Bronchial epithelial cell (primary cell): ENCODE measurements at regions not wholly inside any gene's neighbourhood (a gene's known extent, or its start where the extent isn't known, plus 50 kb on each side); places are given as distances from the start of the nearest gene placed in this dataset.

Source experiments
- DNase-seq: peaks from one replicate; pipeline ENCODE4 v3.0.0-alpha.2; 2010; ENCODE audit warnings: low read depth
- FAIRE-seq: peaks from 2 replicates; lab custom pipeline; 2011; peaks lifted over from hg19 to GRCh38; lab: Jason Lieb, UNC
- H3K27me3 ChIP-seq: 2 replicates; pipeline ENCODE4 v1.5.1; 2011; ENCODE audit warnings: low read length; ENCODE audit not compliant: control insufficient read depth, insufficient read depth
- H3K36me3 ChIP-seq: 2 replicates; pipeline ENCODE4 v1.5.1; 2011; ENCODE audit warnings: low read length; ENCODE audit not compliant: control insufficient read depth, insufficient read depth
- H3K4me3 ChIP-seq: 2 replicates; pipeline ENCODE4 v1.5.1; 2011; ENCODE audit warnings: mild to moderate bottlenecking, low read depth, low read length, control low read depth
- TF ChIP-seq, protein P1 (sequence below): IDR thresholded peaks from 2 replicates; pipeline ENCODE4 v1.5.1; 2011; ENCODE audit warnings: mild to moderate bottlenecking, moderate library complexity, low read length, control low read depth, inconsistent platforms; ENCODE audit not compliant: insufficient read depth, severe bottlenecking

DNA sequence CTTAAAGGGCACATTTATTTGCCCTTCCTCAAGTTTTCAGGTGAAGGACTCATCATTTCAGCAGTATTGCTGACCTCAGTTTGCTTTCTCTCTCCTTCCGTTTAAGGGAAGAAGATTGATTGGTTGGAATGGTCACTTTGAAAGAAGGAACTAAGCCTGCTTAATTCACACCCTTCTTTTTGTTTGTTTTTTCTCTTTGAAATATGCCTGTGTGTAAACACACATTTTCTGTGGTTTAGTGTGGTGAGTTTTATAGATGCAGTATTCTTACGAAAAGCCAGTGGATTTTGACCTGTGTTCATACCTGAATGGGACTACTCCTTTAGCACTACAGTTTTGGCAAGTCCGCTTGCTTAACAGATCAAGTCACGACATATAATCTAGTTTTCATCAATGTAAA, 548.8 kb upstream of the EPHA7 start:
- DNase-seq (no peak), FAIRE-seq (no peak)
- TF ChIP-seq, protein P1, sequence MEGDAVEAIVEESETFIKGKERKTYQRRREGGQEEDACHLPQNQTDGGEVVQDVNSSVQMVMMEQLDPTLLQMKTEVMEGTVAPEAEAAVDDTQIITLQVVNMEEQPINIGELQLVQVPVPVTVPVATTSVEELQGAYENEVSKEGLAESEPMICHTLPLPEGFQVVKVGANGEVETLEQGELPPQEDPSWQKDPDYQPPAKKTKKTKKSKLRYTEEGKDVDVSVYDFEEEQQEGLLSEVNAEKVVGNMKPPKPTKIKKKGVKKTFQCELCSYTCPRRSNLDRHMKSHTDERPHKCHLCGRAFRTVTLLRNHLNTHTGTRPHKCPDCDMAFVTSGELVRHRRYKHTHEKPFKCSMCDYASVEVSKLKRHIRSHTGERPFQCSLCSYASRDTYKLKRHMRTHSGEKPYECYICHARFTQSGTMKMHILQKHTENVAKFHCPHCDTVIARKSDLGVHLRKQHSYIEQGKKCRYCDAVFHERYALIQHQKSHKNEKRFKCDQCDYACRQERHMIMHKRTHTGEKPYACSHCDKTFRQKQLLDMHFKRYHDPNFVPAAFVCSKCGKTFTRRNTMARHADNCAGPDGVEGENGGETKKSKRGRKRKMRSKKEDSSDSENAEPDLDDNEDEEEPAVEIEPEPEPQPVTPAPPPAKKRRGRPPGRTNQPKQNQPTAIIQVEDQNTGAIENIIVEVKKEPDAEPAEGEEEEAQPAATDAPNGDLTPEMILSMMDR: no peak
- no peaks in the 10 kb centered on the region for H3K36me3 ChIP-seq
- H3K4me3 ChIP-seq: no peak overlapping the region
- H3K27me3 ChIP-seq: no peaks in the 10 kb centered on the region

DNA sequence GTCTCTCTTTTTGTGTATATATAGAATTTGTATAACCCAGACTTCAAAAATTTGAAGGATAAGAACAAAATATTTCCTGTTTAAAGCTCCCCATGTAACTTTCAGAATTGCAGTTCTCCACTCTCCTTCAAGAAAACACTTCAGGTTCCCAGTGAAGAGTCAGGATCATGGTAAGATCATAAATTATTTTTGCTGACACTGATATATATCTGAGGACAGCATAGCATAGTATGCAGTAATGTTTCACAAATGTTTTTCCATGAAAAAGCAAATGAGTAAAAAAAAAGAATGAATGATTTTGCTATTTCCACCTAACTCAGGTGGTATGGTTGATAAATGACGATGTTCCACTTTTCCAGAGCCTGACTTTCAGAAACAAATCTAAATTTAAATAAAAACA, 545.6 kb upstream of the EPHA7 start:
- no peak overlapping the region for H3K4me3 ChIP-seq
- no peaks in the 10 kb centered on the region for H3K27me3 ChIP-seq
- TF ChIP-seq, protein P1: no peak
- no peaks in the 10 kb centered on the region for H3K36me3 ChIP-seq
- FAIRE-seq: no peak
- no peak for DNase-seq

DNA sequence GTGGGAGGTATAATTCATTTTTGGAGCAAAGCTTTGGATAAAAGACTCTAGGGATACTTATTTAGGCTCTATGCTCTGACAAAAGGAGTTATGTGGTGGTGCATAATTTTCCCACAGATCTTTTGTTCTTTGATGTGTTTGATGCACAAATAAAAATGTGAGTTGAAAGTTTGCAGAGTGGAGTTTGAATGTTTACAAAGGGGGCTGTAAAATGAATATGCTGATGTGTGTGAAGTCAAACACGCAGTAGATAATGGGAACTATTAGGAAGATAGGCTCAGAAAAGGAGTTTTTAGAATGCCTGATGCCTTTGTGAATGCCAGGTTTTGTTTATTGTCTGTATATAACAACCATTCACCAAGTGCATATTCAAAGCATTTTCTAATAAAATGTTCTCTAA, 545.0 kb upstream of the EPHA7 start:
- Histone ChIP-seq H3K4me3 (no peak overlapping the region), H3K36me3 (no peaks in the 10 kb centered on the region), H3K27me3 (no peaks in the 10 kb centered on the region)
- no peak for DNase-seq
- TF ChIP-seq, protein P1: no peak
- no peak for FAIRE-seq

DNA sequence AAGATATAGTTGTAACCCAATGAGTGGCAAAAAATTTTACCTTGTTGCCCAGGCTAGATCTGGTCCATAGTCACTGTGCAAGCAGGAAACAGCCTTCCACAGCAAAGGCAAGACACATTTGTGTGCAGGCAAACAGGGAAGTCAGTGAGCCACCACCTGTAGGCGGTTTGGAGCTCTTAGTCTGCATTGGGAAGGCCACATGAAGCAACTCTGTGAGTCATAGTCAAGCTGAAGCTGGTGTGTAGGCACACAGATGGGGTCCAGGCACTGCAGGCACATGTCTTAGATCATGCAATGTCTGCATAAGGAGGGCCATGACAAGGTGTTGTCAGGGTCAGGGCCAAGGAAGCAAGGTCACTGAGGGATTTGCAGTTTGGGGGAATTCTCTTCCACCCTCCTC, 543.2 kb upstream of the EPHA7 start:
- FAIRE-seq (no peak), DNase-seq (peak; percentile 18)
- Histone ChIP-seq H3K36me3 (no peaks in the 10 kb centered on the region), H3K27me3 (no peaks in the 10 kb centered on the region), H3K4me3 (no peak overlapping the region)
- TF ChIP-seq, protein P1: no peak

DNA sequence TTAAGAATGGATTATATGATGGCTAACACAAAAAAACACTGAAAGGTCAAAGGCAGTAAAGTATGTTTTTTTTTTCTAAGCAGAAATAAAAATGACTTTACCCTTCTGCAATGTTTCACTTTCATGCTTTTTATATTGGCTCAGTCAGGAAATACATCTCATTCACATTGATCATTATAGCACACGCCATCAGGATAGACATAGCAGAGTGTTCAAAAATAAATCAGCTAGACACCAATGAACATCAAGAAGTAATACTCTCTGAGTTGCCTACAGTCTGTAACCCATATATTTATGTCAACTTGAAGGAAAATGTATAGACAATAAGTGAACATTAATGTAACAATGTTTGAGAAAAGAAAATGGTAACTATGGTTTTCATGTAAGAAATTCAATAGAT, 535.2 kb upstream of the EPHA7 start:
- no peak overlapping the region for H3K4me3 ChIP-seq
- TF ChIP-seq, protein P1: no peak
- no peak for FAIRE-seq
- no peaks in the 10 kb centered on the region for H3K27me3 ChIP-seq
- H3K36me3 ChIP-seq: no peaks in the 10 kb centered on the region
- DNase-seq: no peak

DNA sequence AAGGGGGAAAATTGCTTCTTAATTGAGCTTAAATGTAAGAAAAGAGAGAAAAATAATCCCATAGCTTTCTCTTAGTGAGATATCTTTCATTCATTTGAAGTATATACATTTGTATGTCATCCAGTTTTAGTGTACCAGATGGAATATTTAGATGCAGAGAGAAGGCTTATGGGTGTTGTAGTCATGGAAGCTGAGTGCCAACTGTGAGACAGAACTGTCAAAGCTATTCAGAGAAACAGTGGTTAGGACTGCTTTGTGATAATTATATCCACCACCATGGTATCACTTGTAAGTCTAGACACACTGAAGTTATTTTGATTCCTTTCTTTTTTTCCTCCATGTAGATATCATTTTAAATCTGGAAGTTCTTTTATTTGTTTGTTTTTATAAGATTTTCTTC, 524.3 kb upstream of the EPHA7 start:
- DNase-seq (no peak), FAIRE-seq (no peak)
- no peak overlapping the region for H3K4me3 ChIP-seq
- TF ChIP-seq, protein P1: no peak
- H3K36me3 ChIP-seq: no peaks in the 10 kb centered on the region
- no peaks in the 10 kb centered on the region for H3K27me3 ChIP-seq
